Activated naive CD4-positive, alpha-beta T cell treated with anti-CD3 and anti-CD28 coated beads, Interleukin-2, amount 50 U/mL, for 24 hours (primary cell): ENCODE measurements at regions not wholly inside any gene's neighbourhood (a gene's known extent, or its start where the extent isn't known, plus 50 kb on each side); places are given as distances from the start of the nearest gene placed in this dataset.

Experiments used
- H3K27ac Mint-ChIP-seq: one replicate; pipeline ENCODE4 v1.8.0; 2021; ENCODE audit warnings: mild to moderate bottlenecking, mixed read lengths
- H3K27me3 Mint-ChIP-seq: one replicate; pipeline ENCODE4 v1.8.0; 2021; ENCODE audit warnings: mixed read lengths
- H3K36me3 Mint-ChIP-seq: one replicate; pipeline ENCODE4 v1.8.0; 2021; ENCODE audit warnings: mixed read lengths
- H3K4me1 Mint-ChIP-seq: one replicate; pipeline ENCODE4 v1.8.0; 2021; ENCODE audit warnings: mixed read lengths
- H3K4me3 Mint-ChIP-seq: one replicate; pipeline ENCODE4 v1.8.0; 2021; ENCODE audit warnings: mild to moderate bottlenecking, mixed read lengths
- H3K9me3 Mint-ChIP-seq: one replicate; pipeline ENCODE4 v1.8.0; 2021; ENCODE audit warnings: mixed read lengths

DNA sequence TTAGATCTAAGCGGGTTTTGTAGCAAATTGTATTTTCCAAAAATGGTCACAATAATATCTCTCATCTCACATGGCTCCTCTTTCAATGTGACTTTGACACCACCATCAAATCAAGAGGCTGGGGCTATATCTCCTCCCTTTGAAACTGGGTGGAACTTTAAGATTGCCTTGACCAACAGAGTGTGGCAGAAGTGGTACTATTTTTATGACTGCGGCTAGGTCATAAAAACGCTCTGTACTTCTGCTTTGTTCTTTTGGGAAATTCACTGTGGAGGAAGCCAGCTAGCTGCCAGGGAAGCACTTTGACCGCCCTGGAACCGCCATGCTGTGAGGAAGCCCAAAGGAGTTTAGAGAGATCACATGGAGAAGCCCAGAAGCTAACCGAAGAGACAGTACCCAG, 50.7 kb upstream of the ACOT11 start:
- H3K27ac Mint-ChIP-seq, result no peak overlapping the region

GRCh38 chr1:54495954-54496353, 52.1 kb upstream of the ACOT11 start:
- peaks cover 9% of the 10 kb centered on the region for H3K27me3 Mint-ChIP-seq
- no peak overlapping the region for H3K4me3 Mint-ChIP-seq
- peaks cover 10% of the 10 kb centered on the region for H3K4me1 Mint-ChIP-seq
- H3K9me3 Mint-ChIP-seq, result no peaks in the 10 kb centered on the region
- no peak overlapping the region for H3K27ac Mint-ChIP-seq
- no peaks in the 10 kb centered on the region for H3K36me3 Mint-ChIP-seq

More for the DNA sequence above, 50.7 kb upstream of the ACOT11 start:
- H3K36me3 Mint-ChIP-seq, result no peaks in the 10 kb centered on the region
- no peaks in the 10 kb centered on the region for H3K9me3 Mint-ChIP-seq
- no peak overlapping the region for H3K4me3 Mint-ChIP-seq
- peaks cover 9% of the 10 kb centered on the region for H3K27me3 Mint-ChIP-seq
- peaks cover 9% of the 10 kb centered on the region for H3K4me1 Mint-ChIP-seq

- Mint-ChIP-seq H3K36me3 (no peaks in the 10 kb centered on the region), H3K4me3 (no peak overlapping the region)
Measured at GRCh38 chr1:54493608-54494007, 54.4 kb upstream of the ACOT11 start.

GRCh38 chr1:54490361-54491248, 57.4 kb upstream of the ACOT11 start:
- Mint-ChIP-seq H3K27me3 (no peaks in the 10 kb centered on the region), H3K9me3 (no peaks in the 10 kb centered on the region), H3K4me3 (peak overlapping the region; percentile 36), H3K36me3 (no peaks in the 10 kb centered on the region), H3K4me1 (peaks cover 27% of the 10 kb centered on the region), H3K27ac (no peak overlapping the region)

More at GRCh38 chr1:54493608-54494007, 54.4 kb upstream of the ACOT11 start:
- Mint-ChIP-seq H3K4me1 (peaks cover 9% of the 10 kb centered on the region), H3K27me3 (peaks cover 5% of the 10 kb centered on the region), H3K9me3 (no peaks in the 10 kb centered on the region), H3K27ac (no peak overlapping the region)

- Mint-ChIP-seq H3K9me3 (no peaks in the 10 kb centered on the region), H3K4me3 (peak overlapping the region; percentile 81), H3K27ac (peak overlapping the region; percentile 85)
Measured at GRCh38 chr1:54489627-54490250, 58.3 kb upstream of the ACOT11 start.

DNA sequence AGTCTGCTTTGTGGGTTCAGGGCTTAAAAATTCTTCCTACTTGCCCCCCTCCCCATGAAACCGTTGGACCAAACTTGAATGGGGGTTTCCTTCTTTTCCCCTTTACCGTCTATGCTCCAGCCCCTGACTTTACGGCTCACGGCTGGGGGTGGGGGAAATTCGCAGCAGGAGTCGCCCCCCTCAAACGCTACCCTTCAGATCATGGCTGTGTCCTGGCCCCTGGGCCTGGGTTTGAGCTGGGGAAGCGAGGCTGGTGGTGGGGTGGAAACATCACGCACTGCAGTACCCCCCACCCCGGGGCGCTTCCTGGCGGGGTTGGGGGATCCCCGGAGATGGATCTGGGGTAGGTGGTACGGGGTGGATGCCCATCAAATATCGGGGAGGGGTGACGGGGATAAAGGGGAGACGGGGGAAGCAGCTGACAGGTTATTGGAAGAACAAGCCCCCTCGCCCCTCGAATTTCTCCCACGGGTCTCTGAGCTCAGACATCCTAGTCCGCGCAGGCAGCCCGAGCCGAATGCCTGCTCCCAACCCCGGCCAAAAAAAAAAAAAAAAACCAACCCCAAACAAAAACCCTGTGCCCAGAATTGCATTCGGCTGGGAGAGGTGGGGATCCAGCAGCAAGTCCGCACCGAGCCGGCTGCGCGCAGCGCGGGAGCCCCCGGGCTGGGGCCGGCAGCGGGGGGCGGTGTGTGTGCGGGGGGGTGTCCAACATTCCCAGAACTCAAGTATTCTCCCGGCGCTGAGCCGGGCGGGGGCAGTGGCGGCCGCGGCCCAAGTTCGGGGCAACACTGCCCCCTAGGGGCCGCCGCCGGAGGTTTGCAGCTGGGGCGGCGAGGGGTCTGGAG, 59.0 kb upstream of the ACOT11 start:
- Mint-ChIP-seq H3K27me3 (no peaks in the 10 kb centered on the region), H3K4me3 (peak overlapping the region; percentile 86), H3K4me1 (peaks cover 34% of the 10 kb centered on the region), H3K9me3 (no peaks in the 10 kb centered on the region), H3K27ac (peak overlapping the region; percentile 85), H3K36me3 (no peaks in the 10 kb centered on the region)

More at GRCh38 chr1:54489627-54490250, 58.3 kb upstream of the ACOT11 start:
- H3K36me3 Mint-ChIP-seq, result no peaks in the 10 kb centered on the region
- no peaks in the 10 kb centered on the region for H3K27me3 Mint-ChIP-seq
- peaks cover 34% of the 10 kb centered on the region for H3K4me1 Mint-ChIP-seq

DNA sequence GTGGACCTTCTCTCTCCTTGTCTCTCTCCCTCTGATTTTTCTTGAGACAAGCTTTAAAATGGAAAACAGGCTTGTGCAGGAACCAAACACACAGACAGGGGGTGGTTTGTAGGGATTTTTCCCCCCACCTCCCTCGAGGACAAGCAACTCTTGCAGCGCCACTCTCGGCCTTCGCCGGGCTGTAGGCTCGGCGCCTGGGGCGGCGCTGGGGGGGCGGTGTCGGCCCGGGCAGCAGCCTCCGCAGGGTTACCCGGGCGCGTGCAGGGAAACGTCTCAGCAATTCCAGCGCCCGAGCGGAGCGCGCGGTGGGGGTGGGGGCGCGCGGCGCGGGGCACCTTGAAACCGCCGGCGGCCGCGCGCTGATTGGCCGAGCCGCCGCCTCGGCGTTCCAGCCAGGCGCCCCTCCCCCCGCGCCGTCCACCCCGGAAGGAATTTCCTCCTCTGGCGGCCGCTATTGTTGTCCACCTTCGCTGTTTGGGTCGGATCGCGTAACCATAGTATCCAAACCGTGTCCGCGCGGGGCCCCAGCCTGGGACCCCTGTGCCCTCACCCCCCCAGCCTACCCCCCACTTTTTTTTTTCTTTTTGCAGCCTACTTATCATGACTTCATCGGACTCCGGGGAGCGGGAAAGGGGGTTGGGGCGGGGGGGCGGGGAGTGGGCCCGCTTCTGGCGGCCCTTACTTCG, 59.8 kb upstream of the ACOT11 start:
- Mint-ChIP-seq H3K9me3 (no peaks in the 10 kb centered on the region), H3K4me3 (peak overlapping the region; percentile 86), H3K36me3 (no peaks in the 10 kb centered on the region), H3K27ac (no peak overlapping the region), H3K4me1 (peaks cover 34% of the 10 kb centered on the region), H3K27me3 (no peaks in the 10 kb centered on the region)

DNA sequence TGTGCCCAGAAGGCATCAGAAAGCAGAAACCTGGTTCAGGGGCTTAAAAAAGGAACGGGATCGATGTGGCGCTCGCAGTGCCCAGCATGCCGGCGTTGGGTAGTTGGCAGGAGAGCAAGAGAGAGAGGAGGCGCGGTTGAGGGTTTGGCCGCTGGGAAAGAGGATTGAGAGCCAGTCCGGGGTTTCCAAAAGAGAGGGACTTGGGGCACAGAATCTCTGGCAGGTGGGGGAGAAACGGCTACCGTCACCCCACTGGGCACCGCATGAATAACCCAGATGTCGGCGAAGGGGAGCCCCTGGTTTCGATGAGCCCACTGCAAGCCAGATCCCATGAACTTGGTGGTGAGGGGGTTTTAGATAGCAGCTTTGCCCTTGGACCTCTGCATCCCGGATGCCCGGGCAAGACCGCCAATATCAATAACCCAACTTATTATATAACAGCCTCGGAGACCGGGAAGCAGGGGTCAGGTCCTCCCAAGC, 60.4 kb upstream of the ACOT11 start:
- Mint-ChIP-seq H3K36me3 (no peaks in the 10 kb centered on the region), H3K4me1 (peaks cover 34% of the 10 kb centered on the region), H3K27me3 (no peaks in the 10 kb centered on the region), H3K4me3 (peak overlapping the region; percentile 87), H3K9me3 (no peaks in the 10 kb centered on the region), H3K27ac (peak overlapping the region; percentile 69)

GRCh38 chr1:54486907-54487306, 61.1 kb upstream of the ACOT11 start:
- Mint-ChIP-seq H3K4me3 (peak overlapping the region; percentile 87), H3K4me1 (peaks cover 36% of the 10 kb centered on the region), H3K9me3 (no peaks in the 10 kb centered on the region), H3K36me3 (no peaks in the 10 kb centered on the region), H3K27me3 (no peaks in the 10 kb centered on the region), H3K27ac (peak overlapping the region; percentile 69)

DNA sequence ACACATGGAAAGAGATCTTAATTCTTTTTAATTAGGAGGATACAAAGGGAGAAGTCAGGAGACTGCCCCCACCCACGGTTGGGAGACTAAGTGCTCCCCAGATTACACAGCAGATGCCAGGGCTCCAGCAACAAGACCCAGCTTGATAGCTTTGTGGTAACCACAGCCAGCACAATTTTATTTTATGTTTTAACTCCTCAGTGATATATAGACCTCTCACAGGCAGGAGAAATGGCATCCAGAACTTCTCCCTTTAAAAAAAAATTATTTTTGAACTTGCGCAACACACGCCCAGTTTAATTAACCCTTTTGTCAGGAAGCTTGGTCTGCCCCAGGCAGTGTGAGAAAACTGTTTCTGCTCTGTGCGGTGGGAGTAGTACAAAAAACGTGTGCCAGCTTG, 62.6 kb upstream of the ACOT11 start:
- peaks cover 48% of the 10 kb centered on the region for H3K4me1 Mint-ChIP-seq

GRCh38 chr1:54483875-54484437, 64.1 kb upstream of the ACOT11 start:
- H3K4me1 Mint-ChIP-seq, result peaks cover 52% of the 10 kb centered on the region
- H3K4me3 Mint-ChIP-seq, result no peak overlapping the region
- no peaks in the 10 kb centered on the region for H3K36me3 Mint-ChIP-seq
- peak overlapping the region; percentile 6 for H3K27ac Mint-ChIP-seq
- no peaks in the 10 kb centered on the region for H3K9me3 Mint-ChIP-seq
- no peaks in the 10 kb centered on the region for H3K27me3 Mint-ChIP-seq

More for the DNA sequence above, 62.6 kb upstream of the ACOT11 start:
- Mint-ChIP-seq H3K36me3 (no peaks in the 10 kb centered on the region), H3K27me3 (no peaks in the 10 kb centered on the region), H3K9me3 (no peaks in the 10 kb centered on the region), H3K27ac (no peak overlapping the region), H3K4me3 (no peak overlapping the region)

- peak overlapping the region; percentile 77 for H3K27ac Mint-ChIP-seq
- no peaks in the 10 kb centered on the region for H3K9me3 Mint-ChIP-seq
- H3K4me1 Mint-ChIP-seq, result peaks cover 57% of the 10 kb centered on the region
- H3K36me3 Mint-ChIP-seq, result no peaks in the 10 kb centered on the region
- no peaks in the 10 kb centered on the region for H3K27me3 Mint-ChIP-seq
- peak overlapping the region; percentile 31 for H3K4me3 Mint-ChIP-seq
Measured at GRCh38 chr1:54481201-54481884, 66.7 kb upstream of the ACOT11 start.

DNA sequence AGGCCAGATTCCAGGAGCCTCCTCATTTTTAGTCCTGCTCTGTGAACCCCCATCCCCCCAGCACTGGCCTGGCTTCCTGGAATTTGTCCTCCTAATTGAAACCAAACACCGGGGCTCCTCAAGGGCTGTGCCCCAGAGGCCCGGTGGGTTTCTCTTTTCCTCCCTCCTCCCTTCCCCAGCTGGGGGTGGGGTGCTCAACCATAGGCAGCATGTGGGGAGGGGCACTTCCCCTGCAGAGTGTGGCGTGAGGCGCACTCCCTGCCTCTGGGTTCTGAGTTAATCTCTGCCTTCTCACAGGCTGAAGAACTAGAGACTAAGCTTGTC, 67.5 kb upstream of the ACOT11 start:
- Mint-ChIP-seq H3K27ac (peak overlapping the region; percentile 77), H3K4me3 (peak overlapping the region; percentile 24), H3K4me1 (peaks cover 59% of the 10 kb centered on the region)

DNA sequence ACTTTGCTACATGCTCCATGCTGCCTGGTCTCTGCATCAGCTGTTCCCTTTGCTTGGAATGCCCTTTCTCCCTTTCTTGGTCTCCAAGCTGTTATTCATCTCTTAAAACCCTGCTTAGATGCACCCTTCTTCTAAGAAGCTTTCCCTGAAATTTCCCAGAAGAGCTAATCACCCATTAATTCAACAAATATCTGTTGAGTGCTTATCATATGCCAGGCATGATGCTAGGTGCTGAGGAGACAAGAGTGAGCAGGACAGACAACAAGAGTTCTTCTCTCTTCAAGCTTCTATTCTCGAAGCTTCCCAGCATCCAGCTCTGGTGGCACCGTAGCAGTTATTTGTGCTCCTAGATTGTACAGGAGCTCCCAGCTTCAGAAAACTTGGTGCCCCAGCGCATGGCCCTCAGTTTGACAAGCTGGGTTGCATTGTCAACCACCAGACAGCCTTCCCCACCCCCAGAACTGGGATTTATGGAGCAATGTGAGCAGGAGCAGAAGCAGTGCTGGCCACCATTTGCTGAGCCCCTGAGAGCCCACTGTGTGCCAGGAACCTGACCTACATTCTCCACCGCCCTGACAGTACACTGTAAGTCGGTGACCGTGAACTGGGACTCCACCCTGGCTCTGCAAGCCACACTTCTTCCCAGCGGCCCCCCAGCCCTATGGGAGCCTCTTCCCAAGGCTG, 68.0 kb upstream of the ACOT11 start:
- H3K4me3 Mint-ChIP-seq, result peak overlapping the region; percentile 24
- H3K36me3 Mint-ChIP-seq, result no peaks in the 10 kb centered on the region
- no peaks in the 10 kb centered on the region for H3K9me3 Mint-ChIP-seq
- H3K27me3 Mint-ChIP-seq, result no peaks in the 10 kb centered on the region
- H3K27ac Mint-ChIP-seq, result peak overlapping the region; percentile 52
- H3K4me1 Mint-ChIP-seq, result peaks cover 59% of the 10 kb centered on the region

More for the DNA sequence above, 67.5 kb upstream of the ACOT11 start:
- no peaks in the 10 kb centered on the region for H3K36me3 Mint-ChIP-seq
- H3K9me3 Mint-ChIP-seq, result no peaks in the 10 kb centered on the region
- no peaks in the 10 kb centered on the region for H3K27me3 Mint-ChIP-seq
